Endothelial cell of umbilical vein (primary cell): ENCODE measurements at regions not wholly inside any gene's neighbourhood (a gene's known extent, or its start where the extent isn't known, plus 50 kb on each side); places are given as distances from the start of the nearest gene placed in this dataset.

Experiments
- BruUV-seq: library from RNA; stranded (reverse); fragments of 400-500 nt; replicated peaks from 2 replicates; lab custom pipeline; 2021; lab: Mats Ljungman, UMichigan
- CTCF ChIA-PET: fragments of 300-600, 350-600 bp; sonication (Branson Sonifier 250); formaldehyde crosslinking; loops from one replicate; lab custom pipeline; 2021; ENCODE audit warnings: antibody characterized with exemption, inconsistent platforms; lab: Charles Lee
- POLR2A ChIA-PET: fragments of 300-600, 350-600 bp; sonication (Branson Sonifier 250); formaldehyde crosslinking; loops from one replicate; lab custom pipeline; 2021; ENCODE audit warnings: antibody characterized with exemption, inconsistent platforms; lab: Charles Lee
- DNase-seq: peaks from one replicate; pipeline ENCODE4 v3.0.0-alpha.2; 2011; ENCODE audit warnings: low read depth, low spot score
- FAIRE-seq: peaks from 2 replicates; lab custom pipeline; 2011; peaks lifted over from hg19 to GRCh38; lab: Jason Lieb, UNC
- H2AFZ ChIP-seq: 2 replicates; pipeline ENCODE4 v1.6.0; 2012; ENCODE audit warnings: low read depth, low read length, control low read depth, inconsistent platforms
- H3K27ac ChIP-seq: 2 replicates; pipeline ENCODE4 v1.5.1; 2011; ENCODE audit warnings: low read depth, mild to moderate bottlenecking, control low read depth, low read length, moderate library complexity; ENCODE audit not compliant: insufficient read depth
- H3K27me3 ChIP-seq, 2 experiments: 2 replicates each; pipeline versions ENCODE4 v1.6.0 to v1.6.1; 2011; ENCODE audit warnings: low read length in 2 of 2, mixed read lengths in 1 of 2; ENCODE audit not compliant: control insufficient read depth in 2 of 2, insufficient read depth in 2 of 2
- H3K36me3 ChIP-seq, 2 experiments: 2 replicates in 1 of 2; 3 replicates in 1 of 2; pipeline ENCODE4 v1.5.1; 2011; ENCODE audit warnings: low read length in 2 of 2, mild to moderate bottlenecking in 1 of 2, moderate library complexity in 1 of 2; ENCODE audit not compliant: control insufficient read depth in 2 of 2, insufficient read depth in 2 of 2; ENCODE audit errors: extremely low read depth in 1 of 2
- H3K4me1 ChIP-seq: 3 replicates; pipeline ENCODE4 v1.5.1; 2011; ENCODE audit warnings: mild to moderate bottlenecking, low read length; ENCODE audit not compliant: control insufficient read depth, insufficient read depth; ENCODE audit errors: extremely low read depth
- H3K4me2 ChIP-seq: 2 replicates; pipeline ENCODE4 v1.6.1; 2011; ENCODE audit warnings: low read length, control low read depth, mixed read lengths; ENCODE audit not compliant: insufficient read depth
- H3K4me3 ChIP-seq, 3 experiments: fragments of 200-600 bp in 1 of 3; sonication (generic), shearing (Covaris generic) in 1 of 3; replicated peaks in 1 of 3; 2 replicates each; pipeline ENCODE4 v1.5.1; 2011 to 2016; ENCODE audit warnings: control low read depth in 3 of 3, low read length in 3 of 3, mild to moderate bottlenecking in 2 of 3, inconsistent platforms in 1 of 3, low read depth in 1 of 3, moderate library complexity in 1 of 3; ENCODE audit not compliant: insufficient read depth in 1 of 3
- H3K79me2 ChIP-seq: 2 replicates; pipeline ENCODE4 v1.6.0; 2012; ENCODE audit warnings: low read length, inconsistent platforms; ENCODE audit not compliant: control insufficient read depth, insufficient read depth
- H3K9ac ChIP-seq: replicated peaks from 2 replicates; pipeline ENCODE3; 2011; ENCODE audit warnings: low read length, control low read depth; ENCODE audit not compliant: insufficient read depth; ENCODE audit errors: extremely low read depth
- H3K9me1 ChIP-seq: replicated peaks from 3 replicates; pipeline ENCODE4 v1.6.0; 2011; ENCODE audit warnings: mild to moderate bottlenecking, low read length; ENCODE audit not compliant: control insufficient read depth, insufficient read depth; ENCODE audit errors: extremely low read depth
- H3K9me3 ChIP-seq: replicated peaks from 2 replicates; pipeline ENCODE4 v1.5.1; 2012; ENCODE audit warnings: low read length, inconsistent platforms; ENCODE audit not compliant: control insufficient read depth, insufficient read depth
- H4K20me1 ChIP-seq: replicated peaks from 2 replicates; pipeline ENCODE3; 2011; ENCODE audit warnings: mild to moderate bottlenecking, low read length; ENCODE audit not compliant: control insufficient read depth, insufficient read depth; ENCODE audit errors: extremely low read depth
- CTCF ChIP-seq, 2 donors: IDR thresholded peaks; 1 replicate in 1 of 2; 2 replicates in 1 of 2; pipeline ENCODE4 v1.5.1; 2011; ENCODE audit warnings: low read length in 2 of 2, mild to moderate bottlenecking in 2 of 2, moderate library complexity in 2 of 2, control low read depth in 1 of 2, inconsistent platforms in 1 of 2, low read depth in 1 of 2; ENCODE audit not compliant: insufficient read depth in 1 of 2; ENCODE audit errors: extremely low read depth in 1 of 2
- EZH2 ChIP-seq: IDR thresholded peaks from 2 replicates; pipeline ENCODE4 v1.6.1; 2012; ENCODE audit warnings: borderline replicate concordance, low read depth, mild to moderate bottlenecking, moderate library complexity, low read length, inconsistent platforms; ENCODE audit not compliant: severe bottlenecking
- GATA2 ChIP-seq: IDR thresholded peaks from 2 replicates; pipeline ENCODE4 v1.7.0; 2011; ENCODE audit warnings: low read depth, mild to moderate bottlenecking, moderate library complexity, mixed read lengths, low read length; ENCODE audit not compliant: insufficient read length, insufficient read depth
- JUN ChIP-seq: IDR thresholded peaks from 2 replicates; pipeline ENCODE4 v1.6.1; 2011; ENCODE audit warnings: borderline replicate concordance, low read depth; ENCODE audit not compliant: insufficient read length, insufficient read depth
- MYC ChIP-seq: IDR thresholded peaks from one replicate; pipeline ENCODE4 v1.6.1; 2011; ENCODE audit warnings: mild to moderate bottlenecking, low read depth, low read length
- POLR2A ChIP-seq: IDR thresholded peaks from 2 replicates; pipeline ENCODE4 v1.6.1; 2012; ENCODE audit warnings: low read depth, mild to moderate bottlenecking, control low read depth, low read length
- POLR2AphosphoS5 ChIP-seq: IDR thresholded peaks from 2 replicates; pipeline ENCODE4 v1.6.1; 2012; ENCODE audit warnings: low read depth, mild to moderate bottlenecking, control low read depth, low read length, moderate library complexity; ENCODE audit not compliant: insufficient read depth
- dilution Hi-C: fragments of 300-500 bp; cut with MboI; formaldehyde crosslinking; loops from one replicate; pipeline ENCODE4 v1.15.0; 2019; ENCODE audit warnings: low sequenced_read_pairs; ENCODE audit not compliant: extremely low pct_ligation_motif_present
- intact Hi-C: fragments of 100-400 bp; cut with micrococcal nuclease; formaldehyde crosslinking; loops from one replicate; pipeline ENCODE4 v1.10.0; 2022

GRCh38 chrX:109841257-109841656, 108.2 kb upstream of the ACSL4 start:
- DNase-seq (no peak), FAIRE-seq (peak; percentile 8)
- no peaks in the 10 kb centered on the region for H3K27me3 ChIP-seq
- CTCF ChIA-PET = interaction anchor here (1.2 kb wide), 2 partner anchors 10 to 14 kb away, joined by 3 read pairs; no protein-coding TSS in a partner anchor
- POLR2A ChIA-PET = no interaction called here
- no peaks in the 10 kb centered on the region for H3K36me3 ChIP-seq
- dilution Hi-C loops (no loop called here), intact Hi-C loops (no loop called here)
- H3K4me3 ChIP-seq = no peak overlapping the region
- no peak overlapping the region for H2AFZ ChIP-seq
- no peaks in the 10 kb centered on the region for H3K9me3 ChIP-seq
- H3K4me1 ChIP-seq = no peaks in the 10 kb centered on the region
- no peaks in the 10 kb centered on the region for H4K20me1 ChIP-seq
- H3K79me2 ChIP-seq = no peaks in the 10 kb centered on the region
- no peak overlapping the region for H3K9ac ChIP-seq
- TF ChIP-seq EZH2 (no peak), POLR2AphosphoS5 (no peak), JUN (no peak), MYC (no peak), GATA2 (no peak), POLR2A (no peak), CTCF (IDR thresholded peaks at IDR 0.05; ENCODE audit: extremely low read depth in 1 of 2, insufficient read depth in 1 of 2, low read depth in 1 of 2, low read length in 2 of 2) (no peak)
- no peak overlapping the region for H3K27ac ChIP-seq
- no peaks in the 10 kb centered on the region for H3K9me1 ChIP-seq
- no peak overlapping the region for H3K4me2 ChIP-seq
- BruUV-seq = no TSS peak
